Erythroblast (primary cell): ENCODE measurements at regions not wholly inside any gene's neighbourhood (a gene's known extent, or its start where the extent isn't known, plus 50 kb on each side); places are given as distances from the start of the nearest gene placed in this dataset.

Experiments
- GATA1 ChIP-seq: IDR thresholded peaks from 2 replicates; pipeline ENCODE4 v1.6.1; 2011; ENCODE audit warnings: low read depth, mild to moderate bottlenecking, control low read depth, low read length, moderate library complexity
- POLR2A ChIP-seq: IDR thresholded peaks from 2 replicates; pipeline ENCODE4 v1.6.1; 2011; ENCODE audit warnings: mild to moderate bottlenecking, low read length

DNA sequence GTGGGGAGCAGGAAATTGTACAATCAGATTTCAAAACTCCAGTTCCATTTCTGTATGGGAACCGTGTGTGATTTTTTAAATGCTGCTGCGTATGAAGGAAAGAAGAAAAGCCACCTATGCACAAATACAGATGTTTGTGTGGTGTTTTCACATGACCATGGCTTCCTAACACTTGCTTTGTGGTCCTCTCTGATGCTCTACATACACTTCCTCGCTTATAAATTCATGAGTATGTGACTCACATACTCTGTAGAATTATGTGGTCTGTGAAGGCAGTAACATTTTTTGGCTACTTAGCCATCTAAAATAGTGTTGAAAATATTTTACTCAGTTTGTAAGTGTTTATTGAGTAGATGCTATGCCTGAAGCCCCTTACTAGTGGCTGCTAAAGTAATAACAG, 119.8 kb upstream of the PDE10A start:
- TF ChIP-seq POLR2A (no peak), GATA1 (no peak)
